NCI-H82 treated with DMSO at 0.1 percent for 48 hours (cell line): ENCODE measurements at regions not wholly inside any gene's neighbourhood (a gene's known extent, or its start where the extent isn't known, plus 50 kb on each side); places are given as distances from the start of the nearest gene placed in this dataset.
"Not testable (repeated sequence)": the region's sequence is repeated elsewhere in the genome, so short reads cannot be mapped to it uniquely, and the experiment has no call there.

Experiments
- DNase-seq: peaks from one replicate; lab custom pipeline; 2025; ENCODE audit not compliant: unreplicated experiment; lab: John Stamatoyannopoulos, UW

- not testable (repeated sequence) for DNase-seq
Observed at GRCh38 chr3:91348064-91348463, 2240.6 kb downstream of the EPHA3 start.

DNA sequence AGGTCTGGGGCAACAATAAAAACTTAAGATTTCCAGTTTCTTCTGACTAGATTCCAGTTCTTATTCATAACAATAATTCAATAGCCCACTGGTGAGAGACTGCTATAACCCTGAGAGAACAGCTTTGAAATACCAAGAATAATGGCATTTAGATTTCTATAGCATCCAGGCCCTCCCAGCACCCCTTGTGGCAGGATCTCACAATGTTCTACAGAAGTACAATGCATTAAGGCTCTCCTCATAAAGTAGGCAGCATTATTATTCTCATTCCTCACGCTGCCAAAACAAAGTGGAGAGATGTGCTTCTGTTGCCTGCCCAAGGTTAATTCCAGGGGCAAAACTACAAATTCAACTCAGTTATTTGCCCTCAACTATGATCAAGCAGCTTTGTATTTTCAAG lies 2241.7 kb downstream of the EPHA3 start:
- not testable (repeated sequence) for DNase-seq

DNA sequence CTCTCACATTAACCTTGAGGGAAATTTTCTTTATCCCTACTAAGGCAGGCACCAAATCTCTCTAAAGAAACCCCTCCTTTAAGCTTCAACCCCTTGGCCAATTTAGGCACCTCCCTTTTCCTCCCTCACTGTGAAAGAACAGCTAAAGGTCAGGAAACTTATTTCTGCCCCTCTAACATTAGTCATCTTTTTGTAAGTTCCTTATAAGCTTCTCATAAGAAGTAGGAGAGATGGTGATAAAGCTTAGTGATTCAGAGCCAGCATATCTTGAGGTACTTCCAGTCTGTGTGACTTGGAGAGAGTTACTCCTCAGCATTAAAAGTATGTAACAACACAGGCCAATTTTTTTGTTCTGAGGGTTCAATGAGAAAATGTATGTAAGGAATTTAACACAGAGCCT lies 2244.7 kb downstream of the EPHA3 start:
- not testable (repeated sequence) for DNase-seq

DNA sequence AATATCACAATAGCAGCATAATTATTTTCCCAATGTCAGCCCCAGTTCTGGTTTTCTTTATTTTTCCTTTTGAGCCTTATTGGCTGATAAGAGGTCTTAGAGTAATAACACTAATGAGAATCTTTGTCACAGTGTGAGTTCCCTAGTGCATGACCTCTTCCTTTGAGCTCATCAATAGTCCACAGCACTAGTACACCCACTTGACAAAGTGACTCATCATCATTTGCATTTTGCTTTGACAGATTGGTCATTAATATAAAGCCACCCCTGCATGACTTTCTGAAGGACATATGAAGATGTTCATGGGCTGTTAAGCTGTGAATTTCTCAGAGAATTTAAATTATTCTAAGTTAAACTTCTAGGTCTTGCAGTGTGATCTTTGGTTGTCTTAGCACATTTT lies 2251.9 kb downstream of the EPHA3 start:
- DNase-seq = not testable (repeated sequence)

- DNase-seq = not testable (repeated sequence)
Observed at GRCh38 chr3:91383100-91383894, 2275.9 kb downstream of the EPHA3 start.

GRCh38 chr3:91403938-91404337 lies 2296.5 kb downstream of the EPHA3 start:
- DNase-seq = not testable (repeated sequence)

GRCh38 chr3:91442063-91442462 lies 2334.6 kb downstream of the EPHA3 start:
- DNase-seq = not testable (repeated sequence)

DNA sequence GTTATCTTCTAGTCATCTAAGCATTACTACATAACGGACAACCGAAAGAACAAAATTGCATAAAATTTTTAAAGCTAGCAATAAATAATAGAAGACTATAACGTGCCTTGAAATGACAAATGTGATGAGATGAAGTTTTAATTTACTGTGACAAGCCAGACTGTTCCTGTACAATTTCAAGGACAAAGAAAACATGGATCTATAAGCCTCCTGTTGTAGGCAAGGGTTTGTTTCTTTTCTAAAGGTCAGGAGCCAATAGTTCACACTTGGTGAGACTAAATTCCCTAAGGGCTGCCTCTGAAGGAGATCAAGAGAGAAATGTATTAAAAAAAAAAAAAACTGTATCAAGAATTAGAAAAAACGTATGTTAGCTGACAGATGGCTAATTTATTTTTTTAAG lies 2335.1 kb downstream of the EPHA3 start:
- not testable (repeated sequence) for DNase-seq

- DNase-seq = not testable (repeated sequence)
Observed at GRCh38 chr3:91448379-91448778, 2341.0 kb downstream of the EPHA3 start.

DNA sequence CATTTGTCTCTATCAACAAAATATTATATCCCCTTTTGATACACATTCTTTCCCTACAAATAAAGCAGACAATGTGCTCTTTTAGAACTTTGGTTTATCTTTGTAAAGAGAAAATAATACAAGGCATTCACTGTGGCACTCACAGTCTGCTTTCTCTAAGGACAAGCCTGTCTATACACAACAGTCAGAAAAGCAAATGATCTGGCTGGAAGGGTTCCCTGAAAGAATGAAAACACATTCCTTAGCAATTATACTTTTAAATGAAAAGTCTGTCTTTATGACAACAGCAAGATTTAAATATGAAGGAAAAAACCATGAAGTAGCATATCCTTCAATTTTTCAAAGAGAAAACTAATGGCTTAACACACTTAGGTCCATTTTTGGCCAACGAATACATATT lies 2359.1 kb downstream of the EPHA3 start:
- DNase-seq = not testable (repeated sequence)

- not testable (repeated sequence) for DNase-seq
Observed at GRCh38 chr3:91469251-91469650, 2361.8 kb downstream of the EPHA3 start.

DNA sequence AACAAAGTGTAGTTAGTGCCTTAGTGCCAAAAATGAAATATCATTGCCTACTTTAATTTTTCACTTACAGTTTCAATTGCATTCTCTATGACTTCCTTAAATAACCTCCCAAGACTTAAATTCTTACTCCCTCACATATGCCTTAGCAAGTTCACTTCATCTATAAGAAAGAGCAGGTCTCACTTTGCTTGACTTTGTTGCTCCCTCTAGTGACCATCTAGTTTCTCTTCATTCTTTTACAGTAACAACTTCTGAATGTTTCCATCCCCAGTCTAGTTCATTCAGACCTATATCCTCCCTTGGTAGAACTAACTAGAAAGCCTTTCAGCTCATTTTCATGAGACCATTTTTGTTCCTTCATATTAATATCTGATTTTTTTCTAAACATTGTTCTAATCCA lies 2377.6 kb downstream of the EPHA3 start:
- DNase-seq = peak; percentile 2

- DNase-seq = not testable (repeated sequence)
Observed at GRCh38 chr3:91485891-91486290, 2378.5 kb downstream of the EPHA3 start.

DNA sequence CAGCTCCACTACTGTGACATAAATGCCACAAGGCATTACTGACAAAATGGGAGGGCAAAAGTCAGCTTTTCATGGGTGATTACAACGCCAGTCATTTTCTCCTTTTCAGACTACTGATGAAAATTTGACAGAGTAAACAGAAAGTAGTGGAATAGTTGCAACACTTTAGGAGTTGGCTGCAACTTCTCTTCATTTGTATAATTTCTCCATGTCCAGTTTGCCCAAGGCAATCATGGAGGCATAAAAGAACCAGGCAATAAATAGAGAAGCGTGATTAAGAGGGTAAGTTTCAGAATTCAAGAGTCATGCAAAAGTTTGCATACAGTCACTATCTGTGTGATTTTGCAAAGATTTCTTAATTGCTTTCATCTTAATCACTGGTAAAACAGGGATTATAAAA lies 2390.3 kb downstream of the EPHA3 start:
- not testable (repeated sequence) for DNase-seq

GRCh38 chr3:91499850-91500249 lies 2392.4 kb downstream of the EPHA3 start:
- DNase-seq = not testable (repeated sequence)

DNA sequence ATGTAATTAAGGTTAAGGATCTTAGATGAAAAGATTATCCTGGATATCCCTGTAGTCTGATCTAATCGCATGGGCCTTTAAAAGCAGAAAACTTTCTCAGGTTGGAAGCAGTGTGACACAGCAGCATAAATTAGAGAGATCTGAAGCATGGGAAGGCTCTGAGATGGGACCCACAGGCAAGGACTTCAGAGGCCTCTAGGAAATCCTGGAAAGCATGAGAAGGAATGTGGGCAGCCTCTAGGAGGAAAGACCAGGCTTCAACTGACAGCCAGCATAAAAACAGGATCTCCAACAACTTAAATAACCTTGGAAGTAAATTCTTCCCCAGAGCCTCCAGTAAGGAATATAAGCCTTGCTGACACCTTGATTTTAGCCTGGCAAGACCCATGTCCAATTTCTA lies 2397.5 kb downstream of the EPHA3 start:
- DNase-seq = not testable (repeated sequence)
